ENCODE measurements at regions not wholly inside any gene's neighbourhood (a gene's known extent, or its start where the extent isn't known, plus 50 kb on each side); places are given as distances from the start of the nearest gene placed in this dataset.

DNA sequence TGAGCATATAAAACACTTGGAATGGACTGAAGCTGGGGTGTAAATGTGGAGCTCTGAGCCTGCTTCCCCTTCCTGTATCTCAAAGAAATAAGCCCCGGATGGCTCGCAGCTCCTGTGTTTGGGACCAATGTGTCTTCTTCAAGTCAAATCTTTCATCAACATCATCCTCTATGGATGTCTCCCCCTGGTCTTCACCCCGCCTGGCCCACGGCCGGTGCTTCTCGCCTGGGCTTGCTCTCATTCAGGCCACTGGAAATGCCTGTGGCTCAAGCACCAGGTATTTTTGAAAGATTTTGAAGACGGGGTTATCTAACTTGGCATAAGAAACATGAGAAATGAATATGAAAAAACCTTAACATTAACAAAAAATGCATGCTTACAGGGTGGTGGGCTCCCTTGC lies 769.8 kb downstream of the BRD1 start:
- DNase-seq (ENCODE audit: low read depth, low spot score) = no peak

GRCh38 chr22:49056301-49056700 lies 771.4 kb downstream of the BRD1 start:
- no peak for DNase-seq (ENCODE audit: low read depth, low spot score)

GRCh38 chr22:49055406-49055805 lies 772.3 kb downstream of the BRD1 start:
- no peak for DNase-seq (ENCODE audit: low read depth, low spot score)

DNA sequence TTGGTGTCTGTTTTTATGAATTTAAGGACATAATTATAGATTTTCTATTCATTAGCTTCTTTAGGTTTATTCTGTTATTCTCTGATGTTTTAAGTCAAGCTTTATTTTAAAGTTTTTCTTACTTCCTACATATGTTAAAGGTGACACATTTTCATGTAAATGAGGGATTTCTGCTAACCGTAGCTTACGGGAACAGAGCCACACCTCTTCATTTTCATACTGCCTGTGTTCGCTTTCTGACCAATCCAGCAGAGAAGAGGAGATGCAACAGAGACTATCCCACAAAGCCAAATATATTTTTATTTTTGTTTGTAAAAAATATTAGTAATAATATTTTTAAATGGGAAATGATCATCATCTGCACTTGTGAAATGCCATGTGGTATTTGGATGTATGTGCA lies 774.1 kb downstream of the BRD1 start:
- no peak for DNase-seq (ENCODE audit: low read depth, low spot score)

GRCh38 chr22:49052560-49052959 lies 775.1 kb downstream of the BRD1 start:
- DNase-seq (ENCODE audit: low read depth, low spot score) = no peak

- DNase-seq (ENCODE audit: low read depth, low spot score) = no peak
Measured at GRCh38 chr22:49052023-49052538, 775.6 kb downstream of the BRD1 start.

DNA sequence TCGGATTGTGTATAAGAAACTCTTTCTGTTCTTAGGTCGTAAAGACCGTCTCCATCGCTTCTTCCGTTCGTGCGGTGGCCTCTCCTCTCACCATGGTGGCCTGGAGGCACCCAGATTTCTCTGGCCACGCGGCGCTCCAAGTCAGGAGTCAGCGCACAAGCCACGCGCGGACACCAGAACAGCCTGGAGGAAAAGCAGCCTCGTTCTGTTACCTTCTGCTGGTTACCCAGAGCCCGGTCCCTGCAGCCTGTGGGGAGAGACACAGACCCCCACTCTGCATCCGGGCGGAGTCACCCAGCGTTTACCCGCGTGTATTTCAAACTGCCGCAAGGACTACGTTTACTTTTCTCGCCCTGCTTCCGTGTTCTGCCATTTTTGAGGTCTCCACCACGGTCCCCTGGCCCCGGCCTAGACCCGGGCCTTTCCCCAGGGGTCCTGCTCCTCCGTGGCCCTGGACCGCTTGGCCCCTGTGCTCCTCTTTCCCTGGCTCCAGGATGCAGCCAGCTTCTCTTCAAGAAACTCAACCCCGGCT lies 776.1 kb downstream of the BRD1 start:
- DNase-seq (ENCODE audit: low read depth, low spot score) = no peak

DNA sequence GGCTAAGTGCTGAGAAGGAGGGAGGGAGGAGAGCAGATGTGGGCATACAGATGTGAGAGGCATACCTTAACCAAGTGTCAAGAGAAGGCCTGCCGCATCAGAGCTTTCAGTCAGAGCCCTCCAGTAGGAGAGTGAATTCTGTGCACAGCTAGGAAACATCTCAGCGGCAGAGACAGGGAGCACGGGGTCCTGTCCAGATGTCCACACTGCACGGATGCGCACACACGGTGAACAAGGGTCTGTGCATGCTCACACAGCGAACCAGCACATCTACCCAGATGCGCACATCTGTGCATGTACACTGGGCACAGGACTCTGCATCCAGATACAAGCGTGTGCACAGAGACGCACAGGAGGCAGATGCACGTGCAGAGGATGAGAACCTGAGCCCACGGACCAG lies 778.0 kb downstream of the BRD1 start:
- DNase-seq (ENCODE audit: low read depth, low spot score) = no peak

DNA sequence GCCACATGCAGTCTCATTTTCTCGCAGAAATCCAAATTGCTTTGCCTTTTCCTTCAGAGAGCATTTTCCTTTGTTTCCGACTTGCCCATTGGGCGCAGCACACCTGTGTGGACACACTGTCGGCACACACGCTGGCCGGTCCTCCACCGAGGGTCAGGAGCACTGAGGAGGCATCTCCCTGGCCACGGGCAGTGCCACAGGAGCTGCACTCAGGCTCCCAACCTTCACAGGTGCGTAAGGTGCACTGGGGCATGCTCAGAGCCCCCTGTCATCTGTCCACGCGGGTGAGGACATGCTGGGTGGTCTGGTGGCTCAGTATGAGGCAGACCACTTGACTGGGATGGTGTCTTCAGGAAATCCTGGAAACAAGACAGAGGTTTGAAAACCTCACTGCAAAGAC lies 779.1 kb downstream of the BRD1 start:
- no peak for DNase-seq (ENCODE audit: low read depth, low spot score)

GRCh38 chr22:49047447-49047846 lies 780.2 kb downstream of the BRD1 start:
- no peak for DNase-seq (ENCODE audit: low read depth, low spot score)

- no peak for DNase-seq (ENCODE audit: low read depth, low spot score)
Measured at GRCh38 chr22:49046546-49047361, 780.9 kb downstream of the BRD1 start.

DNA sequence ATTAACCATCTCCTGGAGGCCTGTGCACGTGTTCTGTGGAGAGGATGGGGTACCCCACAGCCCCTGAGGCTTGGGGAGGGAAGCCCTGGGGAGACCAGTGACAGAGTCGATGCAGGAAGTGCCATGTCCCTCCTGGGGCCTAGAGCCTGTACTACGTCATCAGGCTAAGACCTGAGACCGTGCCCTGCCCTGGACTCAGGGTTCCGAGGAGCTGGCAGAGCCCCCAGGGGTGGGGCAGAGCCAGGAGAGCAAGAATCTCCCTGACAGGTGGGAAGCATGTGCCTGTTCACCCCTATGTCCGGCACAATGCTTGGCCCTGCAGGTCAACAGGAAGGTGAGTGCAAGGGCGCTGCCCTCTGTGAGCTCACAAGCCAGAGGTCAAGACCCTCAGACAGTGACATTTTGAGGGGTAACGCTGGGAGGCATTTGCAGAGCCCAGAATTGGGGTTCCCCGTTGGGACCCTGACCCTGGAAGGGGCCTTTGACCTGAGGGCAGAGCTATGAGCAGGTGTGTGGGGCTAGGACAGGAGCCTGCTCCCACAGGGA lies 781.6 kb downstream of the BRD1 start:
- DNase-seq (ENCODE audit: low read depth, low spot score) = no peak

DNA sequence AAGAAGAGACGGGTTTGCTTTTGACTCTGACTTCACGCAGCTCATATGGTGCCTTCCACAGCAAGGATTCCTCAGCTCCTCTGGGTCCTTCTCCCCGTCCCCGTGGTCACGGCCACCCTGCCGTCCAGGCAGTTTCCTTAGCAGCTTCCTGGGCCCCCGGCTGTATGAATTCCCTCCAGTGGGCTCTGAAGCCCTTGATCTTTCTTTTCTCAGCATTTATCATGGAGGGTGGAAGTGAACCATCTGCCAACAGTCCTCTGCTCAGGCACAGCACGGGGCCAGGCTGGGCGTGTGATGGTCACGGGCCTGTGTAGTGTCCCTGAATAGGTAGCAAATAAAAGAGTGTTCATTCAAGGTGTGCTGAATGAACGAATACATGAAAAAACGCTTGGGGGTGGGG lies 782.4 kb downstream of the BRD1 start:
- DNase-seq (ENCODE audit: low read depth, low spot score) = no peak

- DNase-seq (ENCODE audit: low read depth, low spot score) = no peak
Measured at GRCh38 chr22:49044776-49045175, 782.9 kb downstream of the BRD1 start.

- no peak for DNase-seq (ENCODE audit: low read depth, low spot score)
Measured at GRCh38 chr22:49044091-49044490, 783.6 kb downstream of the BRD1 start.

GRCh38 chr22:49042877-49043859 lies 784.5 kb downstream of the BRD1 start:
- DNase-seq (ENCODE audit: low read depth, low spot score) = no peak

DNA sequence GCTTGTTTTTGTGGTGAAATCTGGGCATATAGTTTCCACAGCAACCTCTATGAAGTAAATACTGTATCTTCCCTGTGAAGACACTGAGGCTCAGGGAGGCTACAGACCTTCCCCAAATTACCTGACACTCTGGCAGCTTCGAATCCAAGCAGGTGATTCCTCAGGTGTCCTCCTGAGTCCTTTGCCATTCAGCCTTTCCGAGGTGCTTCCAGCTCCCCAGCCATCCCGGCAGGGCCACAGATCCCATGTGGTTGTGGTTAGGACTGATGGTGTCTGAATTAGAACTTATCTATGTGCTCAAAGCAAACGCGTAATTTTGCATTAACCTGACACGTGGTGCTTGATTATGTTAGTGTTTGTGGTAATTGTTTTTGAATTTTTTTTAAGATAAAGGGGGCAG lies 785.6 kb downstream of the BRD1 start:
- DNase-seq (ENCODE audit: low read depth, low spot score) = no peak

DNA sequence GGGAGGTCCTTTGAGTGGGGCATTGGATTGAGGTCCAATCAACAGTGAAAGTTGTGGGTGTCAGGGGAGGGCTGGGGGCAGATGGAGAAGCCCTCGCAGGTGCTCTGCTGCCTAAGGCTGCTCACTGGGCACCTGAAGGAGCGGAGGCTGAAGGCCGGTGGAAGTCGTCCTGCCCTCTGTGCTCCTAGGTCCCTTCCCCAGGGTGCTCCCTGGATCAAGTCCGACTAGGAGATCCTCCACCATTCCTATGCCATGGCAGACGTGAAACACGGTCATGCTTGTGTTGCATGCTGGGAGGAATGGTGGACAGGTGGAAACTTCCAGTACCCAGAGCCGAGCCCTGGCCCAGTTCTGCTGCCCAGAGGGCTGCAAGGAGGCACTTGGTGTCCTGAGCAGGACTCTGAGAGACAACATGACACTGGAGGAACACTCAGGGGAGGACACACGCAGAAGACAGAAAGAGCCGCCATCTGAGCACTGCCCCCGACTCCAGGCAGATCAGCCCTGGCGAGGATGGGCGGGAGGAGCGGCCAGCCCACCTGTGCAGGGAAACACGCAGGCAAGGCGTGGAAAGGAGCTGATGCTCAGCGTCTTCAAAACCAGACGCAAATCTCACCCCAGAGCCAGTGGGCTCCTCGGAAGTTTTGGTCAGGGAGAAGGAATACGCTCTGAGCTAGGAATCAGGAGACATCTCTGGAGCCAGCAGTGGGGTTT lies 786.8 kb downstream of the BRD1 start:
- DNase-seq (ENCODE audit: low read depth, low spot score) = no peak

- no peak for DNase-seq (ENCODE audit: low read depth, low spot score)
Measured at GRCh38 chr22:49040111-49040510, 787.6 kb downstream of the BRD1 start.

- DNase-seq (ENCODE audit: low read depth, low spot score) = no peak
Measured at GRCh38 chr22:49039625-49040024, 788.0 kb downstream of the BRD1 start.

- DNase-seq (ENCODE audit: low read depth, low spot score) = no peak
Measured at GRCh38 chr22:49037701-49038245, 789.9 kb downstream of the BRD1 start.
